Trophoblast cell (in vitro differentiated cells and primary cell): ENCODE measurements at regions not wholly inside any gene's neighbourhood (a gene's known extent, or its start where the extent isn't known, plus 50 kb on each side); places are given as distances from the start of the nearest gene placed in this dataset.
A peak's percentile ranks its signal among the peaks of the same experiment; 100 is the strongest.

Source experiments
- DNase-seq, 2 donors: peaks; one replicate each; pipeline ENCODE4 v3.0.0-alpha.2; 2016
- H2AFZ ChIP-seq: 2 replicates; pipeline ENCODE4 v1.6.1; 2013; ENCODE audit warnings: low read length, moderate library complexity, mild to moderate bottlenecking; ENCODE audit not compliant: insufficient read depth, poor library complexity
- H2AK5ac ChIP-seq: 2 replicates; pipeline ENCODE4 v1.6.1; 2013; ENCODE audit warnings: mild to moderate bottlenecking, low read length
- H2BK120ac ChIP-seq: 2 replicates; pipeline ENCODE4 v1.6.1; 2013; ENCODE audit warnings: low read length, mild to moderate bottlenecking, moderate library complexity; ENCODE audit not compliant: insufficient read depth, poor library complexity
- H2BK12ac ChIP-seq: 2 replicates; pipeline ENCODE4 v1.6.1; 2013; ENCODE audit warnings: mild to moderate bottlenecking, low read length, moderate library complexity
- H2BK5ac ChIP-seq: 2 replicates; pipeline ENCODE4 v1.6.1; 2013; ENCODE audit warnings: low read length, low read depth, moderate library complexity, mild to moderate bottlenecking; ENCODE audit not compliant: poor library complexity
- H3K14ac ChIP-seq: 2 replicates; pipeline ENCODE4 v1.6.1; 2013; ENCODE audit warnings: mild to moderate bottlenecking, low read length
- H3K18ac ChIP-seq: 2 replicates; pipeline ENCODE4 v1.6.1; 2013; ENCODE audit warnings: mild to moderate bottlenecking, low read length
- H3K23ac ChIP-seq: 2 replicates; pipeline ENCODE4 v1.6.1; 2013; ENCODE audit warnings: low read length
- H3K27ac ChIP-seq: 2 replicates; pipeline ENCODE4 v1.5.1; 2013; ENCODE audit warnings: low read depth, mild to moderate bottlenecking, inconsistent platforms, low read length, moderate library complexity
- H3K27me3 ChIP-seq: 2 replicates; pipeline ENCODE4 v1.6.1; 2013; ENCODE audit warnings: inconsistent platforms, mild to moderate bottlenecking, low read length, moderate library complexity; ENCODE audit not compliant: insufficient read depth
- H3K36me3 ChIP-seq, 2 experiments: 1 replicate in 1 of 2; 2 replicates in 1 of 2; pipeline ENCODE4 v1.6.1; 2013; ENCODE audit warnings: low read length in 2 of 2, mild to moderate bottlenecking in 2 of 2, moderate library complexity in 1 of 2; ENCODE audit not compliant: insufficient read depth in 2 of 2, control insufficient read depth in 1 of 2
- H3K4ac ChIP-seq: 2 replicates; pipeline ENCODE4 v1.6.1; 2013; ENCODE audit warnings: low read depth, mild to moderate bottlenecking, low read length, moderate library complexity
- H3K4me1 ChIP-seq, 2 experiments: 1 replicate in 1 of 2; 2 replicates in 1 of 2; pipeline ENCODE4 v1.6.1; 2013; ENCODE audit warnings: low read length in 2 of 2, mild to moderate bottlenecking in 2 of 2, moderate library complexity in 1 of 2; ENCODE audit not compliant: insufficient read depth in 2 of 2, control insufficient read depth in 1 of 2
- H3K4me2 ChIP-seq: 2 replicates; pipeline ENCODE4 v1.6.1; 2013; ENCODE audit warnings: inconsistent platforms, mild to moderate bottlenecking, low read length, moderate library complexity
- H3K4me3 ChIP-seq: 2 replicates; pipeline ENCODE4 v1.5.1; 2013; ENCODE audit warnings: mild to moderate bottlenecking, low read depth, low read length, inconsistent platforms
- H3K79me1 ChIP-seq: one replicate; pipeline ENCODE4 v1.6.1; 2013; ENCODE audit warnings: low read length
- H3K79me2 ChIP-seq: 2 replicates; pipeline ENCODE4 v1.6.1; 2013; ENCODE audit warnings: low read length, mild to moderate bottlenecking; ENCODE audit not compliant: control insufficient read depth, insufficient read depth, poor library complexity
- H3K9ac ChIP-seq: 2 replicates; pipeline ENCODE4 v1.6.1; 2013; ENCODE audit warnings: mild to moderate bottlenecking, low read length
- H3K9me3 ChIP-seq: 2 replicates; pipeline ENCODE4 v1.6.1; 2013; ENCODE audit warnings: low read depth, mild to moderate bottlenecking, control low read depth, inconsistent platforms, low read length; ENCODE audit not compliant: insufficient read depth
- H4K12ac ChIP-seq: 2 replicates; pipeline ENCODE4 v1.6.1; 2013; ENCODE audit warnings: low read depth, mild to moderate bottlenecking, low read length, moderate library complexity
- H4K8ac ChIP-seq: 2 replicates; pipeline ENCODE4 v1.6.1; 2013; ENCODE audit warnings: low read depth, mild to moderate bottlenecking, low read length, moderate library complexity
- H4K91ac ChIP-seq: one replicate; pipeline ENCODE4 v1.6.1; 2013; ENCODE audit warnings: low read depth, mild to moderate bottlenecking, low read length, moderate library complexity
- WGBS: extraction: QIAGEN DNeasy Blood & Tissue Kit; methylation state at CpG from one replicate; pipeline ENCODE4 v1.1.7; 2013; ENCODE audit warnings: missing lambda C conversion rate; ENCODE audit not compliant: insufficient read length, insufficient coverage; ENCODE audit errors: extremely low coverage; 5-methylcytosine and 5-hydroxymethylcytosine counted together

DNA sequence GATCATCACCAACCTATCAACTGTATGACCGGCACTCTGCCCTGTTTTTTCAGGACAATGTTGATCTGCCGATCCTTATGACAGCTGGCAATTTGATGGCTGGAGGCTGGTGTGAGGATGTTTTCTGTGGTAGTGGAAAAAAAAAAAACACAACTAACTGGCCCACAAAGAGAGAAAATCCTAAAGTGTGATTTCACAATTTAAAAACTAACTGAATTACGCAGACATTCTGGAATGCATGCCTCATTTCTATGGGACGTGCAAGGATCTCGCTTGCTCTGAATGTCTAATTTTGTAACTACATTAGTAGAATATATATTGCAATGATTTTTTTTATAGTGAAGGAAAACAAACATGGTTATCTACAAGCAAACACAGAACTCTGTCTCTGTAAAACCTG lies 590.5 kb downstream of the ETS1 start:
- peaks cover 3% of the 10 kb centered on the region for H3K79me1 ChIP-seq
- no peaks in the 10 kb centered on the region for H3K79me2 ChIP-seq
- no peak overlapping the region for H3K9ac ChIP-seq
- no peak overlapping the region for H2BK12ac ChIP-seq
- no peak overlapping the region for H3K4me2 ChIP-seq
- H3K4me1 ChIP-seq, result peaks cover 3 to 6% of the 10 kb centered on the region in 2 experiments
- peak; percentile 15 to 84 for DNase-seq
- no peaks in the 10 kb centered on the region for H3K9me3 ChIP-seq
- H3K27me3 ChIP-seq, result no peaks in the 10 kb centered on the region
- H3K14ac ChIP-seq, result no peak overlapping the region
- no peaks in the 10 kb centered on the region for H3K36me3 ChIP-seq
- no peak overlapping the region for H2BK5ac ChIP-seq
- H4K91ac ChIP-seq, result no peak overlapping the region
- no peak overlapping the region for H4K12ac ChIP-seq
- H3K27ac ChIP-seq, result no peak overlapping the region
- H3K18ac ChIP-seq, result no peak overlapping the region
- H4K8ac ChIP-seq, result no peak overlapping the region
- H2BK120ac ChIP-seq, result no peak overlapping the region
- H3K23ac ChIP-seq, result no peak overlapping the region
- H3K4me3 ChIP-seq, result no peak overlapping the region
- no peak overlapping the region for H2AFZ ChIP-seq
- no peak overlapping the region for H2AK5ac ChIP-seq
- no peak overlapping the region for H3K4ac ChIP-seq
- WGBS, result no CpG with 5 or more reads among the region's 5 CpGs

GRCh38 chr11:127995921-127996320 lies 591.4 kb downstream of the ETS1 start:
- H3K9ac ChIP-seq, result no peak overlapping the region
- H3K27ac ChIP-seq, result no peak overlapping the region
- H3K79me1 ChIP-seq, result peaks cover 3% of the 10 kb centered on the region
- no peak overlapping the region for H3K4me3 ChIP-seq
- H4K12ac ChIP-seq, result no peak overlapping the region
- no peak overlapping the region for H3K4me2 ChIP-seq
- H2BK5ac ChIP-seq, result no peak overlapping the region
- no peak overlapping the region for H4K91ac ChIP-seq
- H3K4me1 ChIP-seq, result peaks cover 3 to 6% of the 10 kb centered on the region in 2 experiments
- DNase-seq, result peak in 1 of 2 donors; percentile 11
- H2AFZ ChIP-seq, result no peak overlapping the region
- no peak overlapping the region for H4K8ac ChIP-seq
- no peak overlapping the region for H3K4ac ChIP-seq
- no peak overlapping the region for H3K18ac ChIP-seq
- no peaks in the 10 kb centered on the region for H3K27me3 ChIP-seq
- H2AK5ac ChIP-seq, result no peak overlapping the region
- no peaks in the 10 kb centered on the region for H3K9me3 ChIP-seq
- no peak overlapping the region for H3K23ac ChIP-seq
- no peaks in the 10 kb centered on the region for H3K36me3 ChIP-seq
- no peak overlapping the region for H3K14ac ChIP-seq
- no peaks in the 10 kb centered on the region for H3K79me2 ChIP-seq
- WGBS, result no CpG with 5 or more reads among the region's 3 CpGs
- H2BK12ac ChIP-seq, result no peak overlapping the region
- H2BK120ac ChIP-seq, result no peak overlapping the region

DNA sequence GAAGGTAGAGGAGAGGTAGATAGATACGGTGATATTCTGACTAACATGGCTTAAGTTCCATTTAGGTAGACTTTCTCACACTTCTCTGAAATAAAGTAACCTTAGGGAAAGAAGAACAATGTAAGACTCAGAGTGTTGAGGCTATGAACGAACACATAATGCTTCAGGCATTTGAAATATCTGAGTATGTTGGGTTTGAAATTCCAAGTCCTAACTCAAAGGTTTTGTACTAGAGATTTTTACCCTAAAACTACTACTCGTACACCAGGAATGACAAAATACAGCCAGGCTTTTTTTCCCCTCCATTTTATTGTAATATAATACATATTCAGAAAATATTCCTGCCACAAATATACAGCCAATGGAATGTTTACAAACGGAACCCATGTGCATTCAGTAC lies 592.6 kb downstream of the ETS1 start:
- Histone ChIP-seq H3K79me2 (no peaks in the 10 kb centered on the region), H2AK5ac (no peak overlapping the region), H2BK12ac (no peak overlapping the region), H4K8ac (no peak overlapping the region), H3K4me2 (peak overlapping the region; percentile 8), H3K4ac (no peak overlapping the region), H4K91ac (no peak overlapping the region), H3K27ac (peak overlapping the region; percentile 6), H3K23ac (no peak overlapping the region), H2BK120ac (no peak overlapping the region), H3K36me3 (no peaks in the 10 kb centered on the region), H3K4me1 (peaks cover 3 to 6% of the 10 kb centered on the region in 2 experiments), H3K79me1 (peaks cover 3% of the 10 kb centered on the region), H3K14ac (no peak overlapping the region), H3K9me3 (no peaks in the 10 kb centered on the region), H4K12ac (no peak overlapping the region), H3K27me3 (no peaks in the 10 kb centered on the region), H3K9ac (no peak overlapping the region), H3K4me3 (no peak overlapping the region), H3K18ac (no peak overlapping the region), H2BK5ac (no peak overlapping the region), H2AFZ (no peak overlapping the region)
- peak in 1 of 2 donors; percentile 66 for DNase-seq
- WGBS, result 100% methylated on average over 1 of the region's 4 CpGs

DNA sequence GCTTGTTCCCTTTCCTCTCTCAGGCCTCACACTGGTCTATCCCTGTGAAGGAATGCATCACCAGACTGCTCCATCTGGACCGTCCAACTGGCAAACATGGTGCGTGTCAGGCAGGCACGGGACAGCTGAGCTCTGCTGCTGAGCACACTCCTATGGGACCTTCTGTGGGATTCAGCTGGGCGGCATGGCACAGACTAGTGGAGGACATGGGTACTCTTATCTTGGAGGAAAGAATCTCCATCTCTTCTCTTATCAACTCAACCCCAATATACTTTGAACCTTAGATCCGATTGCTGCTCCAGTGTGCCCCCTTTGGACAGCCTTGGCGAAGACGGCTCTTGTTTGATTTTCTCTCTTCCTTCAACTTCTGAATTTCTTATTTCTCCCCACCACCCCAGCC lies 593.6 kb downstream of the ETS1 start:
- no peak overlapping the region for H3K14ac ChIP-seq
- H4K8ac ChIP-seq, result no peak overlapping the region
- no peaks in the 10 kb centered on the region for H3K27me3 ChIP-seq
- no peak overlapping the region for H2BK5ac ChIP-seq
- H3K9me3 ChIP-seq, result no peaks in the 10 kb centered on the region
- no peak overlapping the region for H3K9ac ChIP-seq
- no peaks in the 10 kb centered on the region for H3K79me2 ChIP-seq
- H3K4ac ChIP-seq, result no peak overlapping the region
- H3K27ac ChIP-seq, result no peak overlapping the region
- no peak overlapping the region for H3K4me2 ChIP-seq
- no peak overlapping the region for H2AK5ac ChIP-seq
- no peak for DNase-seq
- no peak overlapping the region for H4K91ac ChIP-seq
- H3K18ac ChIP-seq, result no peak overlapping the region
- H3K79me1 ChIP-seq, result peaks cover 3% of the 10 kb centered on the region
- H3K23ac ChIP-seq, result no peak overlapping the region
- H3K4me1 ChIP-seq, result peaks cover 3 to 6% of the 10 kb centered on the region in 2 experiments
- no peak overlapping the region for H2BK120ac ChIP-seq
- H2AFZ ChIP-seq, result no peak overlapping the region
- no peak overlapping the region for H4K12ac ChIP-seq
- no peak overlapping the region for H3K4me3 ChIP-seq
- no peaks in the 10 kb centered on the region for H3K36me3 ChIP-seq
- H2BK12ac ChIP-seq, result no peak overlapping the region
- no CpG with 5 or more reads among the region's 7 CpGs for WGBS
